ENCODE measurements at regions not wholly inside any gene's neighbourhood (a gene's known extent, or its start where the extent isn't known, plus 50 kb on each side); places are given as distances from the start of the nearest gene placed in this dataset.

- no peaks in the 10 kb centered on the region for H3K4me1 ChIP-seq
- WGBS, 2 donors = 56 to 58% methylated on average over 3 of the region's 3 CpGs
- no peak for FAIRE-seq
- H3K27ac ChIP-seq = no peak overlapping the region
- no peak for ATAC-seq
- H3K27me3 ChIP-seq = peaks cover 0 to 38% (median 0%) of the 10 kb centered on the region in 4 donors
- H3K4me3 ChIP-seq = no peak overlapping the region
- no peaks in the 10 kb centered on the region for H3K9me3 ChIP-seq
- H3K36me3 ChIP-seq = no peaks in the 10 kb centered on the region
- no peak for DNase-seq
- intact Hi-C loops (cut with DNase I) = no loop called here
- no peak for TF ChIP-seq CTCF (IDR thresholded peaks at IDR 0.05)
These were observed 94.6 kb upstream of the FAM47C start for GRCh38 chrX:36913551-36913950.

GRCh38 chrX:36916941-36917340, 91.2 kb upstream of the FAM47C start:
- no peak for FAIRE-seq
- 40 to 57% methylated on average over 2 of the region's 2 CpGs for WGBS, 2 donors

DNA sequence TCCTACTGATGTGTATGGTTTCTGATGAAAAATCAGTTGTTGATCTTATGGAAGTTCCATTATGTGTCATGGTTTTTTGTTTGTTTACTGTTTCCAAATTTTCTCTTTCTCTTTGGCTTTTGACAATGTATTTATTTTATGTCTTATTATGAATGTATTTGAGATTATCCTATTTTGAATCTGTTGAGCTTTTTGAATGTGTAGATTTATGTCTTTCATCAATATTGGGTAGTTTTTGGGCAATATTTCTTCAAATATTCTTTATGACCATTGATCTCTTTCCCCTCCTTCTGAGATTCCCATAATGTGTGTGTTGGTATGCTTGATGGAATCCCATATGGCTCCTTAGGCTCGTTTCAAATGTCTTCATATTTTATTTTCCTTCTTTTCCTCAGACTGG, 80.5 kb upstream of the FAM47C start:
- WGBS, 2 donors = 22 to 27% methylated on average over 1 of the region's 1 CpG
- H3K4me1 ChIP-seq = no peaks in the 10 kb centered on the region
- no peak for DNase-seq
- intact Hi-C loops (cut with DNase I) = no loop called here
- no peak for ATAC-seq
- H3K27ac ChIP-seq = no peak overlapping the region
- no peak overlapping the region for H3K4me3 ChIP-seq
- H3K36me3 ChIP-seq = no peaks in the 10 kb centered on the region
- no peak for FAIRE-seq
- H3K27me3 ChIP-seq = no peaks in the 10 kb centered on the region
- H3K9me3 ChIP-seq = no peaks in the 10 kb centered on the region
- no peak for TF ChIP-seq CTCF (IDR thresholded peaks at IDR 0.05)

More at GRCh38 chrX:36916941-36917340, 91.2 kb upstream of the FAM47C start:
- Histone ChIP-seq H3K36me3 (no peaks in the 10 kb centered on the region), H3K27ac (no peak overlapping the region), H3K4me1 (no peaks in the 10 kb centered on the region), H3K4me3 (no peak overlapping the region), H3K9me3 (no peaks in the 10 kb centered on the region), H3K27me3 (peaks cover 0 to 28% (median 0%) of the 10 kb centered on the region in 4 donors)
- intact Hi-C loops (cut with DNase I) = no loop called here
- no peak for ATAC-seq
- DNase-seq = no peak
- no peak for TF ChIP-seq CTCF (IDR thresholded peaks at IDR 0.05)

- WGBS, 2 donors = 19 to 43% methylated on average over 1 of the region's 1 CpG
- no peaks in the 10 kb centered on the region for H3K27me3 ChIP-seq
- DNase-seq = no peak
- H3K9me3 ChIP-seq = no peaks in the 10 kb centered on the region
- H3K4me3 ChIP-seq = no peak overlapping the region
- TF ChIP-seq CTCF (IDR thresholded peaks at IDR 0.05) = no peak
- no peaks in the 10 kb centered on the region for H3K36me3 ChIP-seq
- FAIRE-seq = no peak
- no peak for ATAC-seq
- no peaks in the 10 kb centered on the region for H3K4me1 ChIP-seq
- H3K27ac ChIP-seq = no peak overlapping the region
- intact Hi-C loops (cut with DNase I) = no loop called here
These were observed 77.7 kb upstream of the FAM47C start for GRCh38 chrX:36930491-36930890.

DNA sequence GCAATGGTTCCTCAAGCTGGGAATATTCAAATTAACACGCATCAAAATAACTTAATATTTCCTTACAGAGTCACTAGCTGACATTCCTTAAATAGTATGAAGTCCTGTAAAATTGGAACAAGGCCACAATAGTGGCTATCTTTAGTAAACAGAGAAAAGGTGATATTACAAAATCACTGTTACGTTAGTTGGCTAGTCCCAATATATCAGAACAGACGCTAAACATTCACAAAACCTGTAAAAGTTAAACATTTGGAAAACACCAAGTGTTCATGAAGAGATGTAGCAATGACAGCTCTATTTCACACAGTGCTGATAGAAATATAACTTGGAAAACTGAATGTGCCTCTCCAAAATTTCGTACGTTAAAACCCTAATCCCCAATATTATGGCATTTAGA, 61.0 kb upstream of the FAM47C start:
- TF ChIP-seq CTCF (IDR thresholded peaks at IDR 0.05) = no peak
- H3K36me3 ChIP-seq = no peaks in the 10 kb centered on the region
- no peaks in the 10 kb centered on the region for H3K9me3 ChIP-seq
- FAIRE-seq = no peak
- H3K27me3 ChIP-seq = peaks cover 0 to 10% (median 0%) of the 10 kb centered on the region in 4 donors
- intact Hi-C loops (cut with DNase I) = no loop called here
- no peak for DNase-seq
- H3K27ac ChIP-seq = no peak overlapping the region
- H3K4me3 ChIP-seq = no peak overlapping the region
- H3K4me1 ChIP-seq = no peaks in the 10 kb centered on the region
- ATAC-seq = no peak
- WGBS, 2 donors = 39 to 47% methylated on average over 5 of the region's 5 CpGs
